Large intestine (tissue), 3 donors: ENCODE measurements at regions not wholly inside any gene's neighbourhood (a gene's known extent, or its start where the extent isn't known, plus 50 kb on each side); places are given as distances from the start of the nearest gene placed in this dataset.

Experiments used
- DNase-seq, 2 donors: peaks; one replicate each; pipeline versions ENCODE4 v3.0.0 to v3.0.0-alpha.2; 2013
- H3K27ac ChIP-seq: one replicate; pipeline ENCODE4 v1.5.1; 2013; ENCODE audit warnings: low read length
- H3K27me3 ChIP-seq: 2 replicates; pipeline ENCODE4 v1.6.1; 2013; ENCODE audit warnings: low read length; ENCODE audit not compliant: control insufficient read depth, insufficient read depth
- H3K36me3 ChIP-seq: 2 replicates; pipeline ENCODE4 v1.6.1; 2013; ENCODE audit warnings: low read length; ENCODE audit not compliant: control insufficient read depth, insufficient read depth
- H3K4me1 ChIP-seq: one replicate; pipeline ENCODE4 v1.6.1; 2013; ENCODE audit warnings: low read length; ENCODE audit not compliant: control insufficient read depth, insufficient read depth
- H3K4me3 ChIP-seq: one replicate; pipeline ENCODE4 v1.5.1; 2013; ENCODE audit warnings: low read length
- H3K9me3 ChIP-seq: one replicate; pipeline ENCODE4 v1.6.1; 2013; ENCODE audit warnings: mild to moderate bottlenecking, low read depth, low read length, moderate library complexity; ENCODE audit not compliant: control insufficient read depth
- WGBS: methylation state at CpG from one replicate; pipeline ENCODE4 v1.1.5; 2013; ENCODE audit warnings: low lambda C conversion rate; ENCODE audit not compliant: insufficient coverage; 5-methylcytosine and 5-hydroxymethylcytosine counted together

DNA sequence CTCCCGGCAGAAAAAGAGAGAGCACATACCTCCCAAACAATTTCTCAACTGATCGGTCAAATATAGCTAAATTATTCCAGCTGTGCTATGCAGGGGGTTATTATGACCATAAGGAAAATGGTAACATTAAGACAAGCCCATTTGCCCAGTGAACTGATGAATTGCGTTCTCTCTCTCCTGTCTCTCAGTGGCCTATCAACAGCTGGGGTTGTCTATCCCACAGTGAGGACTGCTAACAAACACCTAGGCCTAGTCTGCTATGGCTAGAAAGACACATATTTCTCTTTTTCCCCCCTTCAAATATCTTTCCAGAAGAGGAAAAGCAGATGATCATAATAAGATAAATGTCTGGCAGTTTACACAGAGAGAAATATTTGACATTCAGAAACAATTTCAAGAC lies 263.8 kb upstream of the ELAC2 start:
- no peaks in the 10 kb centered on the region for H3K27me3 ChIP-seq
- no CpG with 5 or more reads among the region's 3 CpGs for WGBS
- DNase-seq = no peak
- no peaks in the 10 kb centered on the region for H3K9me3 ChIP-seq
- no peak overlapping the region for H3K27ac ChIP-seq
- no peak overlapping the region for H3K4me3 ChIP-seq
- no peaks in the 10 kb centered on the region for H3K36me3 ChIP-seq
- H3K4me1 ChIP-seq = no peaks in the 10 kb centered on the region

DNA sequence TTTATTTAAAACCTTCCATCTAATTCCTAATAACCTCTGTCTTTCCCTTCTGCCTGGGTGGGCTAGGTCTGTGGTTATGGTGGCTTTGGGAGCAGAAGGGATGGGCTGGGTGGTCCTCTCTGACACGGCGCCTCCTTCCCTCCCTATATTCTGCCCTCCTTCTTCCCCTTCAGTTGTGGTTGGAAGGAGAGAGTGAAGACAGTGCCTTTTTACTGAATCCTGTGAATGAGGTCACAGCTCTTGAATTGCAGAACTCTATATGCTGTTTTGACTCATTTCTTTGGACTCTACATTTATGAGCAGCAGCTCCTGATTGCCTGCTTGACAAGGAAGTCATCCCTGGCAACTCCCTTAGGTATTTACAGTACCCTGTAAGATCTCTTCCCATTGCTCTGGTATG lies 256.0 kb upstream of the ELAC2 start:
- no peaks in the 10 kb centered on the region for H3K27me3 ChIP-seq
- WGBS = no CpG with 5 or more reads among the region's 2 CpGs

DNA sequence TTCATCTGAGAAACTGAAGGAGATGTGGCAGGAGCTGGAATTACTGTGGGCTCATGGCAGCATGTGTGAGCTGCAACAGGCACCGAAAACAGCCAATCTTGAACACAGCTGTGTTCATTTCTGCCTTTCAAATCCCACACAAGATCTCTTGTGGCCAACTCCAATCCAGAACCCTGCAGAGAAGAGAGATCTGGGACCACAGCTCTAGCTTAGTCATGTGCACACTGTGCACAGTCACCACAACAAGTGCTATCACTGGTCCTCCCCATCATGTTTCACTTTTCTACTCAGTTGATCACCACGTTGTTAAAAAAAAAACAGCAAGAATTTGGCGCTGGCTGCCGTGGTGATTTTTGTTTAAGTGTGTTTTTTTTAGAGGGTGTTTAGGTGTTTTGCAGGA lies 254.5 kb upstream of the ELAC2 start:
- Histone ChIP-seq H3K27me3 (no peaks in the 10 kb centered on the region), H3K4me1 (no peaks in the 10 kb centered on the region), H3K27ac (no peak overlapping the region), H3K4me3 (no peak overlapping the region), H3K36me3 (no peaks in the 10 kb centered on the region), H3K9me3 (no peaks in the 10 kb centered on the region)
- WGBS = no CpG with 5 or more reads among the region's 4 CpGs
- no peak for DNase-seq

More for the DNA sequence above, 256.0 kb upstream of the ELAC2 start:
- Histone ChIP-seq H3K9me3 (no peaks in the 10 kb centered on the region), H3K27ac (no peak overlapping the region), H3K4me1 (no peaks in the 10 kb centered on the region), H3K36me3 (no peaks in the 10 kb centered on the region), H3K4me3 (no peak overlapping the region)
- DNase-seq = no peak

DNA sequence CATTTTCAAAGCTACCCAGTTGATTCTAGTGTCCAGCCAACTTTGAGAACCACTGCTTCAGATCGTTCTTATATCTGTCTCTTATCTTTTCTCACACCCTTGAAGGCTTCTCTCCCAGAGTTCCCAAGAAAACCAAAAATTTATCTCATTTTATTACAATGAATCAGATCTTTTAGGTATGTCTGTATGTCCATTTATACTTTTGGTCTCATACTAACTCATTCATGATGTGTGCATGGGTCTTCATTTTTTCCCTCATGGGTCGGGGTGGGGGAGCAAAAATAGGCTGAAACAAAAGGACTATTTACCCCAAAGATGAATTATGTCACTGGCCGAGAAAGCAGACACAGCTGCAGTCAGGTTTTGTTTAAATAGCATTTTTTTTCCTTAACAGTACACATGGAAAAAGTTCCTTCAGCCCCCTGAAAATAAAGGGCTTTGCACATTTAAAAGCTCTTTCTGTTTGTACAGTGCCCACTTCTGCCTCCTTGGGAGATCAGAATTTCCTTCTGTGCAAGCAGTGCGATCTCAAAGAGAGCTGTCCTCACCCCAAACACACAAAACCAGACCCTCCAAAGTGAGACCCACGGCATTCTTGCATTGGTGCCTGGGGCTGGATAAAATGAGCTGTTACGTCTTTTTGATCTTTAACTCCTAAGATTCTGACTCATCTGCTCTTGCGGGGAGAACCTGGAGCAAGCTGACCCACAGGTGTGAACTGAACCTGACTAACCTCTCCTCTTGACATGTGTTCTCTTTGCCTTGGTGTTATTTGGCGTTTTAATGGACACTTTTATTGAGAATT lies 251.2 kb upstream of the ELAC2 start:
- no peak for DNase-seq
- 57% methylated on average over 1 of the region's 8 CpGs for whole genome bisulfite sequencing
- no peaks in the 10 kb centered on the region for H3K36me3 ChIP-seq
- H3K27ac ChIP-seq = no peak overlapping the region
- no peaks in the 10 kb centered on the region for H3K27me3 ChIP-seq
- H3K4me1 ChIP-seq = no peaks in the 10 kb centered on the region
- no peaks in the 10 kb centered on the region for H3K9me3 ChIP-seq
- no peak overlapping the region for H3K4me3 ChIP-seq

DNA sequence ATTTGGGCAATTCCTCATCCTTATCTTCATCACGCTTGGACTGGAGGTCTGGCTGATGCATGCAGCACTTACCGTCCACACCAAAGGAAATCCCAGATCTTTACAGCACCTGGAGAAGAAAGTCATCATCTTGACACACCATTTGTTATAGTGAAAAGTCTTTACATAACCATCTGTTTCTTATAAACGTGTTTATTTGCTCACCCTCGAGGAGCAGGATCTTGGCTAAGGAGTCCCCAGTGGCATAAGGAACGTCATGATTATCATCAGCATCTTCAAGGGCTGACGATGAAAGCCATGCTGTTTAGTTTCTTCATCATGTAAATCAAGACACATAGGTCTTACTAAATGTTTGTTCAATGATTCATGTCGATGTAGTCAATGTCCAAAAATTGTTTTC lies 248.8 kb upstream of the ELAC2 start:
- Histone ChIP-seq H3K4me1 (no peaks in the 10 kb centered on the region), H3K36me3 (no peaks in the 10 kb centered on the region), H3K27me3 (no peaks in the 10 kb centered on the region), H3K9me3 (no peaks in the 10 kb centered on the region), H3K4me3 (no peak overlapping the region), H3K27ac (no peak overlapping the region)
- no peak for DNase-seq
- 70% methylated on average over 2 of the region's 7 CpGs for WGBS

DNA sequence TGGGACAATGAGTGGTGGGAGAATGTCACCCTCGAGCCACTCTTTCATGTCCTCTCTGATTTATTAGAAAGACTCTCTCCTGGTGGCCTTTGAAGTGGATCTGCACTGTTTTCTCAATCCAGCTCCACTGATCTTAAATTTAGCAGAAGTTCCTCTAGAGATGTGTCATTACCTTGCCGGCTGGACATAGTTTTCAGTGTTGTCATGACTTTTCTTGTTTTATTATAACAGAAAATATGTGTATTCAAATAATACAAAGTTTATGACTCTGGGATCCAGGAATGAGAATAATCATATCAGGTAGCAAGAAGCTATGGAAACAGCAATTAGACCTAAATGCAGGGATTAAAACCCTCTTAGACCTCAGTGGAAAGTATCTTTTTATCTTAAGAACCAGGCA lies 247.5 kb upstream of the ELAC2 start:
- WGBS = 100% methylated on average over 1 of the region's 2 CpGs
- DNase-seq = no peak
- Histone ChIP-seq H3K36me3 (no peaks in the 10 kb centered on the region), H3K27ac (no peak overlapping the region), H3K27me3 (no peaks in the 10 kb centered on the region), H3K4me3 (no peak overlapping the region), H3K4me1 (no peaks in the 10 kb centered on the region), H3K9me3 (no peaks in the 10 kb centered on the region)

DNA sequence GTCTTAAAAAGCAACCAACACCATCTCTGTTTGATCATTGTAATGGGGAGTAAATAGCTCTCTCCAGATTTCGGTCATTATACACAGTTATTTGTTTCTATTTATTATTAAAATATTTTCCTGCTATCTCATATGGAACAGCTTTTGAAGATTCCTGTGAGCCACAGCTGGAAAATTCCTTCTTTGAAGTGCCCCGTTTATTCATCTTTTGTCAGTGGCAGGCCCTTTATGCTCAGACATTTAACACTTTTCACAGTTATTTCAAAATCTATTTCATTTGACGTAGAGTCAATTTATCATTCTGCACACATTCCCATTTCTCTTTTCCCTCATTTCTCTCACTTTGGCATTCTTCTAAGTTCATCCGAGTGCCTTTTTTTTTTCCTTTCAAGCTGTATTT lies 245.9 kb upstream of the ELAC2 start:
- Histone ChIP-seq H3K27ac (no peak overlapping the region), H3K36me3 (no peaks in the 10 kb centered on the region), H3K27me3 (no peaks in the 10 kb centered on the region), H3K9me3 (no peaks in the 10 kb centered on the region), H3K4me3 (no peak overlapping the region), H3K4me1 (no peaks in the 10 kb centered on the region)
- 74% methylated on average over 4 of the region's 4 CpGs for WGBS
- DNase-seq = no peak

DNA sequence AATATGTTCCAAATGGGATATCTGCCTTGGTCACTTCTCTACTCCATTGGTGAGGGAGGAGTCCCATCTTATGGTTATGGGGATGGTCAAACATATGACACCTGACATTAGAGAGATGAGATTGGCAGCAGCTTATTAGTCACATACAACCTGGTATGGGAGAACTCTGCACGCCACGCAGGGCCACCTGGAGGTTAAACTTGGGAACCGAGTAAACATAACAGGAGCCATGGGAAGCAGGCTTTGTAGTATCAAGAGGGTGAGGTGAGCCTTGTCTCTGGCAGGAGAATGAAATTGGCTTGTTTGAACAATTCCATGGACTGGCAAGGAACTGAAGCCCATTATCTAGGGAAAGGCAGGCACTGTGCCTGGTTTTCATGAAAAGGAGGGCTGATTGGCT lies 238.7 kb upstream of the ELAC2 start:
- no peaks in the 10 kb centered on the region for H3K27me3 ChIP-seq
- no peak for DNase-seq
- no peak overlapping the region for H3K4me3 ChIP-seq
- no peaks in the 10 kb centered on the region for H3K9me3 ChIP-seq
- H3K4me1 ChIP-seq = no peaks in the 10 kb centered on the region
- WGBS = no CpG with 5 or more reads among the region's 3 CpGs
- H3K27ac ChIP-seq = no peak overlapping the region
- H3K36me3 ChIP-seq = no peaks in the 10 kb centered on the region

DNA sequence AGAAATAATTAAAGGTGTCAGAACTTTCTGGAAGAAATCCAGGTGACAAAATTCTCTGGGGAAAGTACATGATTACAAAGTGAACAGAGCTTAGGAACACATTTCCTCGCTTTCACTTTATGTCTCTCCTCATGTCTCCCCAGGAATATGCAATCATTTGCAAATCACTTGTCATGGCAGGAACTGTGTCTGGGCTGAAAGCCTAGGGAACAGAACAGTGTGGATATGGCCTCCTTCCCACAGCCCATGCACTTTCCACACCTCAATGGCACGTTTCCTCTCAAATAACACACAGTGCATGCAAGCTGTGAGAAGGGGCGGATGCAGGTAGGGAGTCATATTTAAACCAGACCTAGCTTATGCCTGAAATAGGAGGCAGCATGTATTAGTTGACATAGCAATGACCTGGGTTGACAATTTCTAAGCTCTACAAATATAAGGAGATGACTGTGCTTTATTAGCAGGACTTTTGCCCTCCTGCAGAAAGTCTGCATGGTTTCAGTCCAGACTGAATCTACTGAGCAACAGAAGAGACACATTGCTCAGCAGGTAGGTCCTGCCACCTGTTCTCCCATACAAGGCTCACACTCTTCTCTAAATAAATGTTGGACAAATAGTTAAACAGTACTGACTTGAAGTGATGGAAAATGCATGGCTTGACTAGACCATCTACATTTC lies 236.0 kb upstream of the ELAC2 start:
- no CpG with 5 or more reads among the region's 3 CpGs for WGBS
- H3K36me3 ChIP-seq = no peaks in the 10 kb centered on the region
- H3K27ac ChIP-seq = no peak overlapping the region
- H3K4me1 ChIP-seq = no peaks in the 10 kb centered on the region
- H3K27me3 ChIP-seq = no peaks in the 10 kb centered on the region
- no peak overlapping the region for H3K4me3 ChIP-seq
- DNase-seq = peak; percentile 16 to 38
- no peaks in the 10 kb centered on the region for H3K9me3 ChIP-seq

DNA sequence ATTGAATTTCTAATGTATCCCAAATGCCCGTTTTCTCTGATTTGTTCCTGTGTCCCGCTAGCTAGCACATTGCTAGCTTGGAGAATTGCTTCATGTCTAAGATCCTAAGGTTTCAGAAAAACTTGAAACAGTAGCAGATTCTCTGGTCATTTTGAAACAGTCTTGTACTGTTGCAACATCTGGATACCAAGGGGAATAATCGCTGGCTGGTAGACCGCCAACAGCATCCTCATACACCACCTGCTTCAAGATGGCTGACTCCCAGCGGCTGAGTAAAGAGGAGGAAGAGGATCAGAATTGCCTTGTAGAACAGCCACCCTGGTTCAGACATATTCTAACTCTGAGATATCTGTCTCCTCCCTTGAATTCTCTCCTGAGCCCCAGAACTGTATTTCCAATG lies 226.7 kb upstream of the ELAC2 start:
- no peak for DNase-seq
- H3K9me3 ChIP-seq = no peaks in the 10 kb centered on the region
- H3K27me3 ChIP-seq = no peaks in the 10 kb centered on the region
- no peak overlapping the region for H3K4me3 ChIP-seq
- H3K36me3 ChIP-seq = no peaks in the 10 kb centered on the region
- 70% methylated on average over 2 of the region's 5 CpGs for WGBS
- H3K27ac ChIP-seq = no peak overlapping the region
- no peaks in the 10 kb centered on the region for H3K4me1 ChIP-seq

DNA sequence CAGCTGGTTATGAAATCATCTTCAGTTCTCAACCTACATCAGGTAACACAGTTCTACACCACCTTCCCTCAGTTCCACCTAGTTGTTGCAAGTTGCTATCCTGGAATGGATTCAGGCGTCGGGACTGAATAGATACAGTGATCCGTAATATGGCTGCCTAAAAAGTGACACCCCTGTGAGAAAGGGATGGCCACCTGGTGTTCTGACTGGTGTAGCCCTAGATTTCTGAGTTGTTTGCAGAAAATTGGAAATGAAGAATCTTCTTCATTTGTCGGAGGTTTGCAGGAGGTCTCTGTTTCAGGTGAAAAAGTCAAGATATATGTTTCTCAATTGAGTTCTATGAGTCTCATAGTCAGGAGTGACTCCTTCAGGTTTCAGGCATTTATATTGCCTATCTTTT lies 225.8 kb upstream of the ELAC2 start:
- WGBS = 100% methylated on average over 1 of the region's 4 CpGs

More for the DNA sequence above, 225.8 kb upstream of the ELAC2 start:
- no peak for DNase-seq
- no peaks in the 10 kb centered on the region for H3K36me3 ChIP-seq
- no peaks in the 10 kb centered on the region for H3K27me3 ChIP-seq
- no peaks in the 10 kb centered on the region for H3K9me3 ChIP-seq
- no peaks in the 10 kb centered on the region for H3K4me1 ChIP-seq
- H3K4me3 ChIP-seq = no peak overlapping the region
- no peak overlapping the region for H3K27ac ChIP-seq
